GM12891 (cell line): ENCODE measurements at regions not wholly inside any gene's neighbourhood (a gene's known extent, or its start where the extent isn't known, plus 50 kb on each side); places are given as distances from the start of the nearest gene placed in this dataset.

ENCODE experiments used
- PAX5 ChIP-seq: IDR thresholded peaks from 2 replicates; pipeline ENCODE4 v1.6.1; 2011; ENCODE audit warnings: low read length, moderate library complexity, mild to moderate bottlenecking; ENCODE audit not compliant: insufficient read depth, severe bottlenecking
- POLR2A ChIP-seq: IDR thresholded peaks from 2 replicates; pipeline ENCODE4 v1.6.1; 2011; ENCODE audit warnings: low read depth, low read length, control low read depth
- POLR2AphosphoS5 ChIP-seq: IDR thresholded peaks from 2 replicates; pipeline ENCODE4 v1.6.1; 2011; ENCODE audit warnings: low read depth, low read length, control low read depth
- TAF1 ChIP-seq: IDR thresholded peaks from 2 replicates; pipeline ENCODE4 v1.6.1; 2011; ENCODE audit warnings: low read depth, low read length, control low read depth

DNA sequence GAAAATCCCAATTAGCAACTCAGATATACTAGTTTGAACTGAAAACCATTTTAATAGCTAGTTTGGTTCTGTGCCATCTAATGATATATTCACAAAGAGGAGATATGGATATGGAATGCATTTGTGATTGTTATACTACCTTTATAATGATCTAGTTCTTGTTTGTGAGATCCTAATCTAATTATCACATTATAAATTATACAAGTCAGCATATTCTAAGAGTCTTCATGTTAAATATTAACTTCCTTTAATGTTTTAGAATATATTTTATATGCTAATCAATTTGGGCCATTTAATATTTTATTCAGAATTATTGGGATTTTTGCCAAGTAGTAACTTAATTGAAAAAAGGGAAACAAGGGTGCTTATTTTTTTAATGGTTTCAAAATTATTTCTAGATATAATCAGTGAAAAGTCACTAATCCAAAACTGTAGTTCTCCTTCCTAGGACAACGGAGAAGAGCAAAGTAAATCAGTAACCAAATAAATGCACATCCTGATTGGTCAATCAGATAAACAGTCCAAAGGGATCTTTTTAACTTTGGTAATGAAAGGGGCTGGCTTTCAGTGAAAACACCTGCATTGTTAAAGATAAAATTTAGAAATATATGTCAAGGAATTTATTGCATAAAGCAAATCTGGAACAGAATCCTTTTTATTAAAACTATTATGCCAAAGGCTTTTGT lies 173.9 kb upstream of the MEOX2 start:
- TF ChIP-seq POLR2AphosphoS5 (no peak), POLR2A (no peak), TAF1 (no peak), PAX5 (no peak)
